ENCODE measurements at regions not wholly inside any gene's neighbourhood (a gene's known extent, or its start where the extent isn't known, plus 50 kb on each side); places are given as distances from the start of the nearest gene placed in this dataset.
"Not testable (repeated sequence)": the region's sequence is repeated elsewhere in the genome, so short reads cannot be mapped to it uniquely, and the experiment has no call there.

DNA sequence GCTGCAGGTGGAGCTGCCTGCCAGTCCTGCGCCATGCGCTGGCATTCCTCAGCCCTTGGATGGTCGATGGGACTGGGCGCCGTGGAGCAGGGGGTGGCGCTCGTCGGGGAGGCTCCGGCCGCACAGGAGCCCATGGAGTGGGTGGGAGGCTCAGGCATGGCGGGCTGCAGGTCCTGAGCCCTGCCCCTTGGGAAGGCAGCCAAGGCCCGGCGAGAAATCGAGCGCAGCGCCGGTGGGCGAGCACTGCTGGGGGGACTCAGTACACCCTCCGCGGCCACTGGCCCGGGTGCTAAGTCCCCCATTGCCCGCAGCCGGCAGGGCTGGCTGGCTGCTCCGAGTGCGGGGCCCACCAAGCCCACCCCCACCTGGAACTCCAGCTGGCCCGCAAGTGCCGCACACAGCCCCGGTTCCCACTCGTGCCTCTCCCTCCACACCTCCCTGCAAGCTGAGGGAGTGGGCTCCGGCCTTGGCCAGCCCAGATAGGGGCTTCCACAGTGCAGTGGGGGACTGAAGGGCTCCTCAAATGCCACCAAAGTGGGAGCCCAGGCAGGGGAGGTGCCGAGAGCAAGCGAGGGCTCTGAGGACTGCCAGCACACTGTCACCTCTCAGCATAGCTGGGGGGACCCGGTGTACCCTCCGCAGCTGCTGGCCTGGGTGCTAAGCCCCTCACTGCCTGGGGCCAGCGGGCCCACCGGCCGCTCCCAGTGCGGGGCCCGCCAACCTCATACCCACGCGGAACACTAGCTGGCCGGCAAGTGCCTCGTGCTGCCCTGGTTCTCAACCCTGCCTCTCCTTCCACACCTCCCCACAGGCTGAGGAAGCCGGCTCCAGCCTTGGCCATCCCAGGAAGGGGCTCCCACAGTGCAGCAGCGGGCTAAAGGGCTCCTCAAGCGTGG lies 742.7 kb downstream of the SOCS6 start:
- not testable (repeated sequence) for DNase-seq

DNA sequence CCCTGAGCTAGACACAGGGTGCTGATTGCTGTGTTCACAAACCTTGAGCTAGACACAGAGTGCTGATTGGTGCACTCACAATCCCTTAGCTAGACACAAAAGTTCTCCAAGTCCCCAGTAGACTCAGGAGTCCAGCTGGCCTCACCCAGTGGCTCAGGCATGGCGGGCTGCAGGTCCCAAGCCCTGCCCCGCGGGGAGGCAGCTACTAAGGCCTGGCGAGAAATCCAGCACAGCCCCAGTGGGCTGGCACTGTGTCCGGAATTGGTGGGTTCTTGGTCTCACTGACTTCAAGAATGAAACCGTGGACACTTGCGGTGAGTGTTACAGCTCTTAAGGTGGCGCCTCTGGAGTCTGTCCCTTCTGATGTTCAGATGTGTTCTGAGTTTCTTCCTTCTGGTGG lies 741.2 kb downstream of the SOCS6 start:
- DNase-seq: not testable (repeated sequence)

DNA sequence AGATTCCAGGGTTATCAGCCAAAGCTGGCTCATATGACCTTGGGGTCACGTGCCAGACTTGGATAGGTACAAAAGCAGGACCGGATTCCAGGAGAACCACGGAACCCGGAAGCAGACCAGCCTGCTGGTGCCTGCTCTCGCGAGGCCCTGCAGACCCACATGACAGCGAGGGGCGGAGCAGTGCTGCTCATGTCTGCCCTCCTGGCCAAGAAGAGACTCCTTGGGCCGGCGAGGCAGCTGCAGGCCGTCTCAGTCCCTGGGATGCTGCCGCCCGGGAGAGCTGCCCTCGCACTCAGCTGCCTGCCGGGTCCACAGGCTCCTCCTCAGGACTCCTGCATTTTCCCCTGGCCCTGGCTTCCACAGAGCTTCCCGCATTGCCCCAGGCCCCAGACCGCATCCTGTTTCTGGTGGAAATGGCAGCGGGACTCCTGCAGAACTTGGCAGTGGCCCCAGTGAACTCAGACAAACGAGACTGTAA lies 739.5 kb downstream of the SOCS6 start:
- no peak for DNase-seq

DNA sequence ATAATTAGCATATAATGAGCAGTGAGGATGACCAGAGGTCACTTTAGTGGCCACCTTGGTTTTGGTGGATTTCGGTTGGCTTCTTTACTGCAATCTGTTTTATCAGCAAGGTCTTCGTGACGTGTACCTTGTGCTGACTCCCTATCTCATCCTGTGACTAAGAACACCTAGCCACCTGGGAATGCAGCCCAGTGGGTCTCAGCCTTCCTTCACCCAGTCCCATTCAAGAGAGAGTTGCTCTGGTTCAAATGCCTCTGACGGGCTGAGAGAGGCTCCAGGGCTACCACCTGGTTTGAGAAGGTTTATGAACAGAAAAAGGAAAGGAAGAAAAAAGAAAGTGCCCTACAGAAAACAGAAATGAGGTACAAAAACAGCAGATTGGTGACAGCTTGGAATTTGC lies 738.7 kb downstream of the SOCS6 start:
- no peak for DNase-seq

DNA sequence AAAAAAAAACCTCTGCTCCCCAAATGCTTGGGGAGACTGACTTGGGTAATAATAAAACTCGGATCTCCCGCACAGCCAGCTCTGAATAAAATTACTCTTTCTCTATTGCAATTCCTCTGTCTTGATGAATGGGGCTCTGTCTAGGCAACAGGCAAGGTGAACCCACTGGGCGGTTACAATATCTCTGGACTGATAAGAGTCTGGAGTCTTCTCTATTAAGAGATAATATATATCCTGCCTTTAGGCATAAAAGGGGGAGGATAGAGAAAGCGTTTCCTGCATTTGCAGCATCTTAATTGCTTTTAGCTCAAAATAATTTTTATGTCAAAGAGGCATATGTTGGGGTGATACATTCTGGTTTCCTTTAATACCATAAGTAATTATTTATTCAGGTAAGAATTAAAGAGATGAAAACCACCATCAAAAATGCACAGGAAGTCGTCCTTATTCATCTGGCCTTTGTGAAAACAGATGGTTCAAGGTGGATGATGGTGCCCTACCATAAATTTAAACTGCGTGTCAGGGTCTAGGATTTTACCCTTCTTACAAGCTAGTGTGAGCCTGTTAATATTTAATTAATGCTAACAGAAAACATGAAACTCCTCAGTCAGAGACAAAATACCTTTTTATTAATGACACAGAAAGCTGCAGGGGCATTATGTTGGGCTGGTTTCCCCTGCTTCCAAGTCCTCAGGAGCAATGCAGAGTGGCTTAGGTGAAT lies 736.8 kb downstream of the SOCS6 start:
- no peak for DNase-seq

DNA sequence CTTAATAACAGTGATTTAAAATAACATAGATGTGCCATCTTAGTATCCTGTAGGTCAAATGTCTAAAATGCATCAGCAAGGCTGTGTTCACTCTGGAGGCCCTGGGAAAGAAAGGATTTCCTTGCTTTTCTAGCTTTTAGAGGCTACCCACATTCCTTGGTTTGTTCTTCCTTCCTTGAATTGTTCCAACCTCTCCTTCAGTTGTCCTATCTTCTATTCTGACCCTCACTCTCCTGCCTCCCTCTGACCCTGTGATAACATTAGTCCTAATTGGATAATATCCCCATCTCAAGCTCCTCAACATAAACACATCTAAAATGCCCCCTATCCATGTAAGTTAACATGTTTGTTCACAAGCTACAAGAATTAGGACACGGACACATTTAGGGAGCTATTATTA lies 733.5 kb downstream of the SOCS6 start:
- DNase-seq: no peak

DNA sequence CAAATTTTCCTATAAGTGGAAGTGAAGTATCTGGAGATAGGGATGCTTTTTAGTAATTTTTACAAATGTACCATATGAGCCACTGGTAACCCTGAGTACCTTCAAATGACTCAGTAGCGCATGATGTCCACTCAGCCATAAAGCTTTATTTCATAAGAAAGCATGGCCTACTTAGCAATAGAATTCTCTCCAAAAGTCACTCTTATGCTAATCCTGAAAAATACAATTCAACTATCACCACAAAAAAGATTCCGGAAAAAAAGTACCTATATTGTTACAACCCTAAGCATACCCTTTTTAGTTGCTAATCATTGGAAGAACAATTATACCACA lies 732.2 kb downstream of the SOCS6 start:
- no peak for DNase-seq

DNA sequence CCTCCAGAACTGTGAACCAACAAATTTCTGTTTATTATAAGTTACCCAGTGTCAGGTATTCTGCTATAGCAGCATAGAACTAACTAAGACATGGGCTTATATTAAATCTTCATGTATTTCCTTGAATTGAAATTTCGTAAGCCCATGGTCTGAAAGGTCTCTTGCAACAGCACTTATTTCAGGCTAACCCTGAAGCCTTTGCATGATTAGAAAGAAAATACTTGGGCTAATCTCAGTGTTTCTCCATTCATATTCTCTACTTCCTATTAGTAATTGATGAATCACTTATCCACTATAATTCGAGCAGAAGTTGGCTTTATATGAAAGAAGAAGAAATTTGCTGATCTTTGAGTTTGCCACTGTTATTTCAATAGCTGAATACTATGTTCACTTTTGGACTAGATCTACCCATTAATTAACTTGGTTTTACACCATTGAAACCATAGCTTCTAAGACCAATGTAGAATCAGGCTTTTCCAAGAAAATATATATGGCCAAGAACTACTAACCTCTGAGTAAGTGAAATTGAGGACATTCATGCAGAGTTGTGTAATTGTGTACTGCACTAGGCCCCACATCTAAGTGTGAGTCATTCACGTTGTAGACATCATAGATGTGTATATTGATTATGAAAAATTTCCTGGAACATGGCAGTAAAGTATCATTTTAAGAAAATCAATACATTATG lies 731.6 kb downstream of the SOCS6 start:
- DNase-seq: no peak

DNA sequence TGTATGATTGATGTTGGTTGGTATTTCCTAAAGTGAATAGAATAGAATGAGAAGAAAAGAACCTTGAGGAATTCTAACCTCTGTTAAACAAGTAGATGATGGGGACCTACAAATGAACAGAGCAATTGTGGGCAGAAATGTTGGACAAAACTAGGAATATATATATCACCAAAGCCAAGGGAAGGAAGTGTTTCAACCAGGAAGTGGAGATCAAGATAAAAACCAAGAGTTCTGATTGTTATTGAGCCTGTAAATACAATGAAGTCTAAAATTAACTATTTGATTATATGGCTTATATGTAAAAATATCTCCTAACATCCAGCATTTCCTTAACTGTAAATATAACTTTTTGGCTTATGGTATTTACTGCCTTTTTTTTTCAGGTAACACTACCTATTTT lies 730.0 kb downstream of the SOCS6 start:
- DNase-seq: no peak

DNA sequence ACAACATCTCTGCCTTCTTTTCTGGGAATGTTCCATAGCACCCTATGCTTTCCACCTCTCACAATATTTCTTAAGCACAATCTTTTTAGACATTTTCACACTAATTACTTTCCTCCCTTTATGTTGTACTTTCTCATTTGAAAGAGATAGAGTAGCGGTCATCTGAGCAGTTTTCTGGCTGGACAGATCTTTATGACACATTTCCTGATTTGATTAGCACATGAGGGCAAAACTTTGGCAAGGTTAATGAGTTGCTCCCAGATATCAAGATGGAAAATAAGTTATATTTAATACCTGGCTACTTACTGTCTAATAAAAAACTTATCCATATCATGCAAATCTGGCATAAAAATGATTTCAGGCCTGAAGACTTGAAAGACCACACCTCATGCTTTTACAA lies 723.9 kb downstream of the SOCS6 start:
- no peak for DNase-seq

DNA sequence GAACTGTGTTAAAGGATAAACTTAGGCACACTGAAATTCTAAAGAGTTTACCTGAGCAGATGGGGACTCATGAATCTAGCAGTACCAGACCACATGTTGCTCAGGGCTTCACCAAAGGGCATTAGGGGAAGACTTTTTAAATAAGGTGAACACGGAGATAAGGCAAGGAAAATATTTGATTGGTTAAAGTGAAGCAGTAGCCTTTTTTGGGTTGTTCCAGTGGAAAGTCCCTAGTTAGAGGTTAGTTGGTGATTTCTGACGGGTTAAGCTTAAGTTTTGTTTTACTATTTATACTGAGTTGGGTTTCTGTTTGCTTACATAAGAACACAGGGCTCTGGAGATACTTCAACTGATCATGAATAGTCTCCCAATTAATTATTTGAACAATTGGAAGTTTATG lies 722.5 kb downstream of the SOCS6 start:
- DNase-seq: no peak

DNA sequence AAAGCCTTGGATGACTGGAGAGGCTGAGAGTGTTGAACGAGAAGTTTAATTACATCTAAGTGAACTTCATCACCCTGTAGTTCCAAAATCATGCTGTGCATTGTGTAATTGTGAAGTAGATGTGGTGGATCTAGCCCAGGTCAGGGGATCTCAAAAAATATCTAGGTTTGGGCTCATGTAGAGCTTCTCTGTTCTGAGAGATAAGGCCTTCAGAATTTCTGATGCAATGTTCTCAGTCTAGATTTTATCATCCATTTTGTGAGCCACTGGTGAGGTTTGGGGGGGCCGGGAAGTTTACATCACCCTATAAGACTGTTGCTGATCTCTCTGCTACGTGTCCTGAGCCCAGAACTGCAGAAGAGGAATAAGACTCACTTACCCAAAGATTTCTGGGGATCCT lies 719.4 kb downstream of the SOCS6 start:
- no peak for DNase-seq

DNA sequence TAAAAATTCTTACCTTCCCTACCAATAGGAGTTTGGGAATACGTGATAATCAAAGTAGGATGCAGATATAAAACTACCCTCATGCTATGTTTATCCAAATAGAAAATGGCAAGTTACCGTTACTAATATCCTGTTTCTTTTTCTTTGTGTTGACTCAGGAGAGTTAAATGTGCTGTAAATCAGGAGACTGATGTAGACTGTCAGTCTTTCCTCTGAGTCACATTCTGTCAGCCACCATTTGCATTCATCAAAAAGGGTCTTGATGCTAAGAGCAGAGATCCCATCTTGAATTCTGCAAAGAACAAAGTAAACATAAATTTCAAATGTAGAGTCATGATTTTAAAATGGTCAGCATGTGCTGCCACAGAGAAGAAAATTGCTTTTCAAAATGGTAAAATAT lies 712.8 kb downstream of the SOCS6 start:
- no peak for DNase-seq

DNA sequence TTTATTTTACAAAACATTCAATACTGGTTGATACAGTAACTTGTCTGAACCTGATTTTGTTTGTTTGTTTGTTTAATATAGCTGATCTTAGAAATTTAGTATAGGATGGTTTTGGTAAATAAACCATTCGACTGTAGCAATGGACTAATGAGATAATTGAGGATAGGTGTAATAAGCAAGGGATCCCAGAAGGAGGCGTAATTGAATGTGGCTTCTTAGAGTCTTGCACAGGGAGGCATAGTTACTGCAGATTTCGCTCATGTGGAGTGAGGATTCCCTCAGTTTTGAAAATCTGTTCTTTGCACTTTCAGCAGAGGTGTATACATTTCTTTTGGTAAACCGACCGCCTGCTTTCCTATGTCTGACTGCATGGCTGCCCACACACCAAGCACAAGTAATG lies 709.6 kb downstream of the SOCS6 start:
- DNase-seq: no peak

DNA sequence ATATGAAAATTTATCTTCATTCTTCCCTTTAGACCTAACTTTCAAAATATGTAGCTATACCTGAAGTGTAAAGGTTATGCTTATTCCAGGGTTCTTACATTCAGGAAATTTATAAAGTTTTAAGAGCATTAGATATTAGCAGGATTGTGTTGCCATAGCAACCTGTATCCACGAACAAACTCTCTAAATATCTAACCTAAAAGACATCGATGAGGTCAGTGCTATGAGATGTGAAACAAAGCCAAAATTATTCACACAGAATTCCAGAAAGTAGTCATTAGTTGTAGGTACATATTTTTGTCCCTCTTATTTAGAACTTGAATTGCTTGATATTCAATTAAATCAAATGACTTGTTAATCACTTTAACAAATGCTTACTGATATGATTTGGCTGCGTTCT lies 705.3 kb downstream of the SOCS6 start:
- no peak for DNase-seq

DNA sequence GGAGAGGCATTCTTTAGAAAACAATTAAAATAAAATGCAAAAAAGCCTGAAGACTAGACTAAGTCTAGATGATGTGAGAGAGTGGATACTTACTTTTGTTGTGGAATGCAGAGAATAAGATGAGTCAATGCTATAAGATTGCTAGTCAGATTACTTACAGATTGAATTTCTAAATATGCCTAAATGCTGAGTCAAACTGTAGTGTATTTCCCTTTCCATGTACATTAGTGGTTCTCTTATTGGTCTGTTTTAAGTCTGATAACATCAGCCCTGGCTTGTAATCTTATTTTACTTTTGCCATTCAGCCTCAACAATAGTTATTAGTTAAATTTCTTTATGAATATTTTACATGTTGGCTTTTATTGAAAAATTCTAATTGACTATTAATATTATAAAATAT lies 702.7 kb downstream of the SOCS6 start:
- DNase-seq: no peak

DNA sequence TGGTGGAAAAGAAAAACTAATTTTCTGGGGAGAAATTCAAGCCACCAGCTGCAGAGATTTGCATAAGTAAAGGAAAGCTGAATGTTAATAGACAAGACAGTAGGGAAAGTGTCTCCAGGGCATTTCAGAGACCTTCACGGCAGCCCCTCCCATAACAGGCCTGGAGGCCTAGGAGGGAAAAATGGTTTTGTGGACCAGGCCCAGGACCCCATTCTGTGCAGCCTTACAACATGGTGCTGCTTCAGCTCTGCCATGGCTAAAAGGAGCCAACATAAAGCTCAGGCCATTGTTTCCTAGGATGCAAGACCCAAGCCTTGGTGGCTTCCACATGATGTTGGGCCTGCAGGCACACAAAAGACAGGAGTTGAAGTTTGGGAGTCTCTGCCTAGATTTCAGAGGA lies 697.1 kb downstream of the SOCS6 start:
- no peak for DNase-seq

DNA sequence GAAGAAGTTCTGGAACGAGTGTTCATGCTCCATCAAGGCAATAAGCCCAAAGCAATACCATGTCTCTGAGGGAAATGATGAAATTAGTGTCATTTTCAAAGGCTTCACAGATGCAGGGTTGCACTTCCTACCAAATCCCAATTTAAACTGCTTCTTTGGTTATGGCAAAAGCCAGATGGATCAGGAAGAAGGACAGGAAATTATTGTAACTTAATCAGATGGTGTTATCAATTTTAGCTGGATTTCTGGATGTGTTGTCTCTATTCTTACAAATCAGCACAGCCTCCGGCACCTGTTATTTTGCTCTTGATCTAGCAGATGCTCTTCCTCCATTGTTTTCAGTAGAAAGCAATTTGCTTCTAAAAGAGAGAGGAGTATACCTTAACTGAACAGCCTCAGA lies 693.4 kb downstream of the SOCS6 start:
- no peak for DNase-seq

DNA sequence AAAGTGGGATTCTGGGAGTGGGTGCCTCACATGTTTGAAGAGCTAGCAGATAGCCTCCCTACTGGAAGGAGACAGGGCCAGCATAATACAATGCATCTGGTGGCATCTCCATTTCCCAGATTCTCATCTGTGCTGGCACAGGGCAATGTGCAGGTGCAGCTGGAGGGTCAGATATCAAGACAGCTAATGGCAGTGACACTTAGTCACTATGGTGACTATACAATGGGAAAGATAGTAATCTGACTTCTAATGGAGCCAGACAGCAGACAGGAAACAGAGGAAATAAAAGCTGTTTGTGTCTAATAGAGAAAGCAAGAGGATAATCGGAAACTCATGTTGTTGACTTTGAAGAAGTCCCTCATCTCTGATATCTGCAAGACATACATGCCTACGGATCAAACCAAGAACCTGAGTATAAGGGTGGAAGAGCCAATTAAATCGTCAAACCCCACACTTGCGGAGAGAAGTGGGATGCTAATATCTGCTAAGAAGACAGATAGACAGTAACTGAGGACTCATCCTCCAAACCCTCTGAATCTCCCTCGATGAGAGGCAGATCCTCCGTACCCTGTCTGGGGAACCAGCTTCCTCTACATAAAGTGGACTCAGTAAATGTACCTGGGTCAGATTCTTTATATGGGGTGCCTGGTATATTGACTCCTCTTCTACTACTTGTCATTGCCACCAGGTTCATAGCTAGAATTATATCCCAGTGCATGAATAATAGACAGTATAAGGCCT lies 692.7 kb downstream of the SOCS6 start:
- no peak for DNase-seq

DNA sequence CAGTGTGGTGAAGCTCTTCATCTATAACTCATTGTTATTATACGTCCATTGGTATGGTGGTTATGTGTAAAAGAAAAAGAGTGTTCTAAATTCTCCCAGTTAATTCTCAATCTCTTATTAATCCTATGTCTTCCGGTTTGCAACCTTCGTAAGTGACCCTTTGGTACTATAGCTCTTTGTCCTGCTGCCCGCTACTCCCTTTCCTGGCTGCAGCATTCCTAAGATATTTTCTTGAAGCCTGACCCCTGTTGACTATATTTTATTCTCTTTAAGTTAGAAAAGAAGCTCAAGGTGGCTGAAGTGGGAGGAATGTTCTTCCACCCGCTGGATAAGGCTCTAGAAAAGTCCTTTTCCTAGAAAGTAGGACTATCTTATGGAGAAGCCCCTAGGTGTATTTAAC lies 684.8 kb downstream of the SOCS6 start:
- DNase-seq: no peak

DNA sequence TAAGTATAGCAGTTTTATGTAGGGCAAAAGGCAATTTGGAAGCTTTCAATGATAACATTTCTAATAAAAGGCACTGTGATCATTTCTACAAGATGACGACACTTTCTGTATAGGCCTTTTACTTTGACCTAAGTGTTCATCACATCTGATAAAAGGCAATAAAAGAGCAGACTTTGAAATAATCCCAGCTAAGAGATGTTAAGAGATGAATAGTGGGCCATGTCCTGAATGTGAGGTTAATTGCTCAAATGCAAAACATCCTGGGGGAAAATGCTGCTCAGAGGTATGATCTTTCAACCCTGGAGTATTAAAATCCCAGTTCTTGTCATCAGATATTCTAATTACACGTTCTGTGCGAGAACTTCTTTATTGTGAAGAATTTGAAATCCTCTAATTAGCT lies 677.6 kb downstream of the SOCS6 start:
- no peak for DNase-seq

DNA sequence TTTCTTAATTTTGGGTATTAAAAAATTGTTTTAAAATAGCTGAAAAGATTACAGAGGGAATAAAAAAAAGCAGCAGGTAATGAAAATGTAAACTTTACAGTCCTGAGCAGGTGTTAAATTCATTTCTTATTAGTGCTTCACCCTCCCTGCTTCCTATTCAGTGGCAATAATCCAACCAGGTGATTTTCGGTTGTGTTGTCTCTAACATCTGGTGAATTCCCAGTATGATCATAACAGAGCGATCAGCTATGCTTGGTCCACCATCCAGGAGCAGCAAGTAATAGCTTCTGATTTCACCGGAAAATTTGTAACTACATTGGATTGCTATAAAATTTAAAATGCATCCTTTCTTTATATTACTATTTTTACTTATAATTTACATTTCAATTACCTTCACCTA lies 673.1 kb downstream of the SOCS6 start:
- DNase-seq: no peak

DNA sequence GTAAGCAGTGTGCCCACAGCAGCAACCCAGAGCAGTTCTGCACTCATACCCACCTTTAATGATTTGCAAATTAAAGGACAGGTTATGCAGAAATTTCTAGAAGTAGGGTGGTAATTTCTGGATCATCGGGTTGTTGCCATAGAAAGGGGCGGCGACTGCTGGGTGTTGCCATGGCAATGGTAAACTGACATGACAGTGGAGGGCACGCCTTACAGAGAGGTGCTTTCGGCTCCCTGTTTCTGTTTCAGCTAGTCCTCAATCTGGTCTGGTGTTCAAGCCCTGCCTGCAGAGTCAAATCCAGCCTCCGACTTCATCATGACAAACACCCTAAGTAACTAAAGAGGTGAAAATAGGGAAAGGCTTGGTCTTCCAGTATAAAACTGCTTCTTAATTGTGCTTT lies 667.7 kb downstream of the SOCS6 start:
- no peak for DNase-seq
